ENCODE measurements at regions not wholly inside any gene's neighbourhood (a gene's known extent, or its start where the extent isn't known, plus 50 kb on each side); places are given as distances from the start of the nearest gene placed in this dataset.

DNA sequence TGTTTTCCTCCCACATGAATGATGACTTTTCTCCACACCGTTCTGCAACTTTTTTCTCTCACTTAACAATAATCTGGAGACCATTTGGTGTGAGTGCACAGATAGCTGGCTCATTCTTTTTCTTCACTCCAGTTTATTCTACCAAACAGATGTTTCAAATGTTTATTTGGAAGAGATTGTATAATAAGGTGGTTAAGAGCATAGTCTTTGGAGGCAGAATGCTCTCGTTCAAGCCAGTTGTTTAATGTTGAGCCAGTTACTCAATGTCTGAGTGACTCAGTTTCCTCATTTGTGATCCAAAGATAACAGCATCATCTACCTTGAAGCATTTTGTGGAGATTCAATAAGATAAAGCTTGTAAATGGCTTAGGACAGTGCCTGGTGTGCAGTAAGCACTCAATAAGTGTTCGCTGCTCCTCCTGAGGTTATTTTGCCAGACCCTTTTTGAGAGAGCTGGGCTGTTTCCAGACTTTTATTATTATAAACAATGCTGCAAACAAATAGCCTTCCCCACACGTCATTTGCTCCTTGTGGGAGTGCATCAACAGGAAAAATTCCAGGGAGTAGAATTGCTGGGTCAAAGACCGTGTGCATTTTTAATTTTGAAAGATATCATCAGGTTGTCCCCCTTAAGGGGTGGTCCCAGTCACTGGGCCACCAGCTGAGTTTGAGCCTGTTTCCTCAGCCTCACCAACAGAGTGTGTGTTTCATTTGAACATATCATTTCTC, 70.6 kb downstream of the VEGFA start:
- Histone ChIP-seq H3K9me2 (ENCODE audit: insufficient read depth) (no peaks in the 10 kb centered on the region), H3K79me2 (ENCODE audit: low read depth) (no peaks in the 10 kb centered on the region), H2AFZ (no peak overlapping the region), H3K36me3 (ENCODE audit: low read depth) (no peaks in the 10 kb centered on the region), H3K4me1 (replicated peaks; ENCODE audit: insufficient read depth) (peaks cover 39% of the 10 kb centered on the region), H4K20me1 (ENCODE audit: insufficient read depth) (no peaks in the 10 kb centered on the region), H3K4me3 (no peak overlapping the region), H3K27ac (no peak overlapping the region), H3F3A (ENCODE audit: insufficient read depth, low read depth) (peaks cover 17% of the 10 kb centered on the region), H3K4me2 (no peak overlapping the region), H3K9me3 (ENCODE audit: insufficient read depth, low read depth) (no peaks in the 10 kb centered on the region), H3K27me3 (ENCODE audit: insufficient read depth, low read depth) (no peaks in the 10 kb centered on the region)
- ChIA-PET CTCF (no interaction called here), POLR2A (ENCODE audit: unreplicated experiment) (no interaction called here)
- intact Hi-C loops (cut with micrococcal nuclease; ENCODE audit: unreplicated experiment), result no loop called here
- DNase-seq, result peak in 1 of 2 experiments; percentile 31
- BruUV-seq (replicated peaks), result no TSS peak
- TF ChIP-seq EZH2 (IDR thresholded peaks at IDR 0.05; ENCODE audit: low read depth) (no peak), CTCF (conservative IDR thresholded peaks at IDR 0.05) (no peak)

DNA sequence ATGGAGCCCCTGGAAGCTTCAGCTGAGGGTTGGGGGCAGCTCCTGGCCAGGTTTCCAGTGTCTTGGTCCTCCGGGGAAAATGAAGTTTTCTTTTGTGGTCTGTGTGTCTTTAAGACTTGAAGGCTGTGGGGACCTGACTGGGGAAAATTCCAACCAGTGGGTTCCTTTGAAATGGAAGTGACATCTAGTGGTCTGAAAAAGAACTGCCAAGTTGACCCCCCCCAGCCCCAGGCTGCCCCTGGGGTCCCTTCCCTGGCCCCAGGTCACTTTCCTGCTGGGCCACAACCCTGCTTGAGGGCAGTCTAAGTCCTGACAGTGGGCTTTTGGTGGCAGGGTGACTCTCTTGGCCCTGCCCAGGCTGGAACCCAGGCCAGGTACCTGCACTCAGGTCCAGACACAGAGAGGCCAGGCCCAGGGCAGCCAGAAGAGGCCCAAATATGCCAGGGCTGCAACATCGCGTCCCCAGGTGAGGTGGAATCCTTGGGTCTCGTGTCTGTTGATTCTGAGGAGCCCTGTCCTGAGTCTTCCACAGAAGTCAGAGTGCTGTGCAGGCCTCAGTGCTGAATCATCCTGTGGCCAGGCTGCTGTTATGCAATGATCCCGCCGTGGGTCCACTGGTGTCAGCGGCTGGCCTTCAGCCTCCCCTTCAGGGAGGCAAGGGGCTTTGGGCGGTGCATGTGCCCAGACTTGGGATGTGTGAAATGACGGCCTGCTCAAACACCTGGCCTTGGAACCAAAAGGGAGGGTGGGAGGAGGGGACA, 68.4 kb downstream of the VEGFA start:
- DNase-seq, result peak; percentile 39 to 57
- ChIA-PET CTCF (interaction anchor here (0.6 to 1.2 kb wide), 4 partner anchors 47 to 241 kb away, joined by 3 read pairs; no protein-coding TSS in a partner anchor), POLR2A (ENCODE audit: unreplicated experiment) (no interaction called here)
- peaks cover 17% of the 10 kb centered on the region for H3F3A ChIP-seq (ENCODE audit: insufficient read depth, low read depth)
- peak overlapping the region; percentile 73 for H3K27ac ChIP-seq
- BruUV-seq (replicated peaks), result no TSS peak
- no peaks in the 10 kb centered on the region for H3K27me3 ChIP-seq (ENCODE audit: insufficient read depth, low read depth)
- H2AFZ ChIP-seq, result peak overlapping the region; percentile 49; the same call in 1 of the 2 replicates
- H3K4me3 ChIP-seq, result no peak overlapping the region; the same call in 1 of the 2 replicates
- TF ChIP-seq EZH2 (IDR thresholded peaks at IDR 0.05; ENCODE audit: low read depth), result no peak
- peak; percentile 85 for TF ChIP-seq CTCF (conservative IDR thresholded peaks at IDR 0.05)
- no peaks in the 10 kb centered on the region for H4K20me1 ChIP-seq (ENCODE audit: insufficient read depth)
- no peaks in the 10 kb centered on the region for H3K9me3 ChIP-seq (ENCODE audit: insufficient read depth, low read depth)
- peak overlapping the region; percentile 64 for H3K4me2 ChIP-seq
- no peaks in the 10 kb centered on the region for H3K9me2 ChIP-seq (ENCODE audit: insufficient read depth)
- no peaks in the 10 kb centered on the region for H3K36me3 ChIP-seq (ENCODE audit: low read depth)
- peaks cover 36% of the 10 kb centered on the region for H3K4me1 ChIP-seq (replicated peaks; ENCODE audit: insufficient read depth)
- H3K79me2 ChIP-seq (ENCODE audit: low read depth), result no peaks in the 10 kb centered on the region
- intact Hi-C loops (cut with micrococcal nuclease; ENCODE audit: unreplicated experiment), result loop anchor here (1.0 to 10.0 kb wide), 4 partner anchors 65 to 237 kb away; no protein-coding TSS in a partner anchor

GRCh38 chr6:43837507-43837906, 67.5 kb downstream of the VEGFA start:
- H3K4me1 ChIP-seq (replicated peaks; ENCODE audit: insufficient read depth), result peaks cover 32% of the 10 kb centered on the region
- H3K4me3 ChIP-seq, result no peak overlapping the region
- H3K36me3 ChIP-seq (ENCODE audit: low read depth), result no peaks in the 10 kb centered on the region
- no peaks in the 10 kb centered on the region for H4K20me1 ChIP-seq (ENCODE audit: insufficient read depth)
- H2AFZ ChIP-seq, result no peak overlapping the region
- intact Hi-C loops (cut with micrococcal nuclease; ENCODE audit: unreplicated experiment), result loop anchor here (5.0 to 10.0 kb wide), 2 partner anchors 167 to 170 kb away; no protein-coding TSS in a partner anchor
- BruUV-seq (replicated peaks), result no TSS peak
- no peaks in the 10 kb centered on the region for H3K9me2 ChIP-seq (ENCODE audit: insufficient read depth)
- H3K9me3 ChIP-seq (ENCODE audit: insufficient read depth, low read depth), result no peaks in the 10 kb centered on the region
- peaks cover 17% of the 10 kb centered on the region for H3F3A ChIP-seq (ENCODE audit: insufficient read depth, low read depth)
- no peaks in the 10 kb centered on the region for H3K79me2 ChIP-seq (ENCODE audit: low read depth)
- CTCF ChIA-PET, result interaction anchor here (0.6 to 1.2 kb wide), 4 partner anchors 46 to 242 kb away, joined by 3 read pairs; no protein-coding TSS in a partner anchor
- no peaks in the 10 kb centered on the region for H3K27me3 ChIP-seq (ENCODE audit: insufficient read depth, low read depth)
- no peak for DNase-seq
- POLR2A ChIA-PET (ENCODE audit: unreplicated experiment), result no interaction called here
- no peak overlapping the region for H3K27ac ChIP-seq
- TF ChIP-seq CTCF (conservative IDR thresholded peaks at IDR 0.05) (no peak), EZH2 (IDR thresholded peaks at IDR 0.05; ENCODE audit: low read depth) (no peak)
- H3K4me2 ChIP-seq, result peak overlapping the region; percentile 64

Measured in PC-9 (cell line).